Nephron progenitor cell (in vitro differentiated cells): ENCODE measurements at regions not wholly inside any gene's neighbourhood (a gene's known extent, or its start where the extent isn't known, plus 50 kb on each side); places are given as distances from the start of the nearest gene placed in this dataset.
"Not testable (repeated sequence)": the region's sequence is repeated elsewhere in the genome, so short reads cannot be mapped to it uniquely, and the experiment has no call there.

Experiments
- DNase-seq: peaks from one replicate; pipeline ENCODE4 v3.0.0; 2021
- H3K27ac Mint-ChIP-seq: 2 replicates; pipeline ENCODE4 v1.8.0; 2021; ENCODE audit warnings: mild to moderate bottlenecking, moderate library complexity, mixed read lengths
- H3K27me3 Mint-ChIP-seq: 2 replicates; pipeline ENCODE4 v1.8.0; 2021; ENCODE audit warnings: mild to moderate bottlenecking, low read depth, mixed read lengths; ENCODE audit not compliant: poor library complexity
- H3K36me3 Mint-ChIP-seq: 2 replicates; pipeline ENCODE4 v1.8.0; 2021; ENCODE audit warnings: low read depth, mixed read lengths
- H3K4me1 Mint-ChIP-seq: 2 replicates; pipeline ENCODE4 v1.8.0; 2021; ENCODE audit warnings: mixed read lengths
- H3K4me3 Mint-ChIP-seq: 2 replicates; pipeline ENCODE4 v1.8.0; 2021; ENCODE audit warnings: mild to moderate bottlenecking, moderate library complexity, mixed read lengths
- H3K9me3 Mint-ChIP-seq: 2 replicates; pipeline ENCODE4 v1.8.0; 2021; ENCODE audit warnings: mild to moderate bottlenecking, moderate library complexity, mixed read lengths
- CTCF ChIP-seq: fragments of 200-600 bp; sonication (generic); IDR thresholded peaks from 2 replicates; pipeline ENCODE4 v1.5.0; 2021; ENCODE audit warnings: antibody characterized with exemption

GRCh38 chr16:88274847-88275246, 107.9 kb upstream of the ZNF469 start:
- no peak for DNase-seq
- no peak overlapping the region for H3K4me3 Mint-ChIP-seq

GRCh38 chr16:88275336-88276122, 107.2 kb upstream of the ZNF469 start:
- not testable (repeated sequence) for H3K36me3 Mint-ChIP-seq

More at GRCh38 chr16:88274847-88275246, 107.9 kb upstream of the ZNF469 start:
- no peak overlapping the region for H3K27ac Mint-ChIP-seq
- no peaks in the 10 kb centered on the region for H3K27me3 Mint-ChIP-seq
- no peaks in the 10 kb centered on the region for H3K36me3 Mint-ChIP-seq
- peaks cover 5% of the 10 kb centered on the region for H3K4me1 Mint-ChIP-seq
- no peak for TF ChIP-seq CTCF
- peaks cover 22% of the 10 kb centered on the region for H3K9me3 Mint-ChIP-seq

DNA sequence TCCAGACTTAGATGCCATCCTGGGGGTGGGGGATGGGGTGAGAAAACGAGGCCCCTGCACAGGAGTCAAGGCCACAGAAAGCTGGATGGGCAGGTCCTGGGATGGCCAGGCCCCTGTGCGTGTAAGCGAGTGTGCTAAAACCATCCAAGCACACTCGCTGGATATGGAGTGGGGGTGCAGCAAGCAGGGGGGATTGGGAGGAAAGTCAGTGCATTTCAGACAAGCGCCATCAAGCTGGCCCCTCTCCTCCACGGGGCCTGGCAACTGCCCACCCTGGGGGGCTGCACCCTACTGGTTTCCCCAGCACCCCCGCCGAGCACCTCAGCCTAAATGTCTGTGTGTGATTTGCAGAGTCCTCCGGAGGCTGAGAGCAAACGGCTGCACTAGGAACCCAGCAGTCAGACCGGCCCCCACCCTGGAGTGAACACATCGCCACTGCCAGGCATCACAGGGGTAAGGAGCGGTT, 106.6 kb upstream of the ZNF469 start:
- H3K9me3 Mint-ChIP-seq: peaks cover 33% of the 10 kb centered on the region
- H3K4me1 Mint-ChIP-seq: not testable (repeated sequence)

More at GRCh38 chr16:88275336-88276122, 107.2 kb upstream of the ZNF469 start:
- not testable (repeated sequence) for H3K27me3 Mint-ChIP-seq, H3K27ac Mint-ChIP-seq, H3K4me1 Mint-ChIP-seq, DNase-seq, H3K4me3 Mint-ChIP-seq
- peaks cover 29% of the 10 kb centered on the region for H3K9me3 Mint-ChIP-seq

DNA sequence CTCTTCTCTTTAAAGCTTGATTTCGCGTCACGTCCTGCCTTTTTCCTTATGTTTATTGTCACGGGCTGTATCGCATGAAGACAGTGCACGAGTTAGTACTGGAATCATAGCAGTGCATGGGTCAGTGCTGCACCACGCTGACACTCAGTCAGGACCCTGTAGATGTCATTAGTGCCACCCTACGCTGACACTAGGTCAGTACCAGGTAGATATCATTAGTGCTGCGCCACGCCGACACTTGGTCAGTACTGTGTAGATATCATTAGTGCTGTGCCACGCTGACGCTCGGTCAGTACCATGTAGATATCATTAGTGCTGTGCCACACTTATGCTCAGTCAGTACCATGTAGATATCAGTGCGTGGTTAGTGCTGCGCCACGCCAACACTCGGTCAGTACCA, 106.2 kb upstream of the ZNF469 start:
- Mint-ChIP-seq H3K4me1 (peaks cover 5% of the 10 kb centered on the region), H3K27ac (no peak overlapping the region), H3K9me3 (peaks cover 35% of the 10 kb centered on the region), H3K4me3 (no peak overlapping the region), H3K27me3 (no peaks in the 10 kb centered on the region), H3K36me3 (no peaks in the 10 kb centered on the region)
- no peak for DNase-seq
- no peak for TF ChIP-seq CTCF

More for the DNA sequence above, 106.6 kb upstream of the ZNF469 start:
- not testable (repeated sequence) for H3K27ac Mint-ChIP-seq, H3K4me3 Mint-ChIP-seq, H3K27me3 Mint-ChIP-seq, H3K36me3 Mint-ChIP-seq, DNase-seq

DNA sequence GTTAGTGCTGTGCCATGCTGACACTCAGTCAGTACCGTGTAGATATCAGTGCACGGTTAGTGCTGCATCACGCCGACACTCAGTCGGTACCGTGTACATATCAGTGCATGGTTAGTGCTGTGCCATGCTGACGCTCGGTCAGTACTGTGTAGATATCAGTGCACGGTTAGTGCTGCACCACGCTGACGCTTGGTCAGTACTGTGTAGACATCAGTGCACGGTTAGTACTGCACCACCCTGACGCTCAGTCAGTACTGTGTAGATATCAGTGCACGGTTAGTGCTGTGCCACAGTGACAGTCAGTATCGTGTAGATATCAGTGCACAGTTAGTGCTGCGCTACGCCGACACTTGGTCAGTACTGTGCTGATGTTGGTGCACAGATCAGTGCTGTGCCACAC, 102.8 kb upstream of the ZNF469 start:
- DNase-seq: no peak
- no peak overlapping the region for H3K27ac Mint-ChIP-seq
- H3K27me3 Mint-ChIP-seq: peaks cover 8% of the 10 kb centered on the region
- no peak for TF ChIP-seq CTCF
- no peak overlapping the region for H3K4me3 Mint-ChIP-seq
- peaks cover under 1% of the 10 kb centered on the region for H3K4me1 Mint-ChIP-seq
- peaks cover 4% of the 10 kb centered on the region for H3K36me3 Mint-ChIP-seq
- peaks cover 58% of the 10 kb centered on the region for H3K9me3 Mint-ChIP-seq

- no peak overlapping the region for H3K4me3 Mint-ChIP-seq
- peaks cover 8% of the 10 kb centered on the region for H3K27me3 Mint-ChIP-seq
- peaks cover 4% of the 10 kb centered on the region for H3K36me3 Mint-ChIP-seq
- DNase-seq: no peak
- H3K4me1 Mint-ChIP-seq: no peaks in the 10 kb centered on the region
- TF ChIP-seq CTCF: no peak
- peaks cover 57% of the 10 kb centered on the region for H3K9me3 Mint-ChIP-seq
- no peak overlapping the region for H3K27ac Mint-ChIP-seq
Measured at GRCh38 chr16:88281858-88282563, 100.7 kb upstream of the ZNF469 start.
